Vagina (tissue), 2 donors: ENCODE measurements at regions not wholly inside any gene's neighbourhood (a gene's known extent, or its start where the extent isn't known, plus 50 kb on each side); places are given as distances from the start of the nearest gene placed in this dataset.

ENCODE experiments used
- POLR2A ChIP-seq, 2 donors: fragments of 450-650 bp; IDR thresholded peaks; one replicate each; pipeline ENCODE4 v1.6.1; 2017; ENCODE audit warnings: antibody characterized with exemption in 2 of 2, mild to moderate bottlenecking in 2 of 2, moderate library complexity in 2 of 2
- POLR2AphosphoS5 ChIP-seq, 2 donors: sonication (generic); formaldehyde crosslinking; IDR thresholded peaks; one replicate each; pipeline ENCODE4 v1.9.0; 2017; ENCODE audit warnings: antibody characterized with exemption in 2 of 2, mild to moderate bottlenecking in 2 of 2, low read depth in 1 of 2; ENCODE audit not compliant: insufficient read depth in 1 of 2
- TF ChIP-seq, protein P1 (sequence below), 3 experiments: fragments of 450-650 bp in 2 of 3; fragments of 200-600 bp in 1 of 3; sonication (generic) in 1 of 3; IDR thresholded peaks; one replicate each; pipeline ENCODE4 v1.5.1; 2017 to 2019; ENCODE audit warnings: antibody characterized with exemption in 3 of 3, mild to moderate bottlenecking in 2 of 3, moderate library complexity in 2 of 3

DNA sequence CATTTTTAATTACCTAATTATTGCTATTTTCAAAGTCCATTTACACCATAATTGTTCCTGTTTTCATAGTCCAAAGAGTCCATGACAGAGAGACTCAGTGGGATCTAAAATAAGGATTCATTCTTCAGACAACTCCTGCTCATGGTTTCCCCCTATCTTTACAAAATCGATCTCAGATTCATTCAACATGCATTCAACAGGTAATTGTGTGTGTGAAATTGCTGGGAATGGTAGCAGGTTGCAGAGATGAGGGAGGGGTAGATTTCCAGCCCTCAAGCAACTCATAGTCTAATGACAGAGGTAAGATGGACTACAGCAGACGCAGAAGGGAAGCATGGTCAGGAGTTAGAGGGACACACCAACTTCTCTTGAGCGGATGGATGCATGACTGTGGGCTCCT is 138.1 kb downstream of the TSHZ3 start:
- TF ChIP-seq, protein P1, sequence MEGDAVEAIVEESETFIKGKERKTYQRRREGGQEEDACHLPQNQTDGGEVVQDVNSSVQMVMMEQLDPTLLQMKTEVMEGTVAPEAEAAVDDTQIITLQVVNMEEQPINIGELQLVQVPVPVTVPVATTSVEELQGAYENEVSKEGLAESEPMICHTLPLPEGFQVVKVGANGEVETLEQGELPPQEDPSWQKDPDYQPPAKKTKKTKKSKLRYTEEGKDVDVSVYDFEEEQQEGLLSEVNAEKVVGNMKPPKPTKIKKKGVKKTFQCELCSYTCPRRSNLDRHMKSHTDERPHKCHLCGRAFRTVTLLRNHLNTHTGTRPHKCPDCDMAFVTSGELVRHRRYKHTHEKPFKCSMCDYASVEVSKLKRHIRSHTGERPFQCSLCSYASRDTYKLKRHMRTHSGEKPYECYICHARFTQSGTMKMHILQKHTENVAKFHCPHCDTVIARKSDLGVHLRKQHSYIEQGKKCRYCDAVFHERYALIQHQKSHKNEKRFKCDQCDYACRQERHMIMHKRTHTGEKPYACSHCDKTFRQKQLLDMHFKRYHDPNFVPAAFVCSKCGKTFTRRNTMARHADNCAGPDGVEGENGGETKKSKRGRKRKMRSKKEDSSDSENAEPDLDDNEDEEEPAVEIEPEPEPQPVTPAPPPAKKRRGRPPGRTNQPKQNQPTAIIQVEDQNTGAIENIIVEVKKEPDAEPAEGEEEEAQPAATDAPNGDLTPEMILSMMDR (IDR thresholded peaks at IDR 0.05): no peak
- TF ChIP-seq POLR2AphosphoS5 (IDR thresholded peaks at IDR 0.05; ENCODE audit: insufficient read depth in 1 of 2, low read depth in 1 of 2) (no peak), POLR2A (IDR thresholded peaks at IDR 0.05) (no peak)
